ENCODE measurements at regions not wholly inside any gene's neighbourhood (a gene's known extent, or its start where the extent isn't known, plus 50 kb on each side); places are given as distances from the start of the nearest gene placed in this dataset.

DNA sequence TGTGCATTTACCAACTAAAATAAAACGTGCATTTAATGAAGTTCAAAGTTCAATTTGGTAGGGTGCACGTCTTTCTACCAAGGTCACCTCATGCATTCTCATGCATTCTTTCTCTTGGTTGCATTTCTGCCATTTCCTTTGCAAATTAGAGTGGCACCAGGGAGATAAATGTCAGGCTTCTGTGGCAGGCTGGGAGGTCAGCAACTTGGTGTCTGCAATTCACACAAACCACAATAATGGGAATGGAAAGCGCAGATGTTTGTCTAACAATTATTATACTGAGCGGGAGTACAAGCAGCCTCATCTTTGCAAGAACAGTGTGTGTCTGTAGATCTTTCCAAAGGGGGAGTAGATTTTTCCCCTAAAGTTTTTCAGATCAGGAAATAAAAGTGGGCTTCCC is 411.7 kb downstream of the DMRT2 start:
- Histone ChIP-seq H3K9me3 (replicated peaks; ENCODE audit: control insufficient read depth, insufficient read depth, low read length) (peaks cover 6% of the 10 kb centered on the region), H3K9ac (replicated peaks; ENCODE audit: extremely low read depth, insufficient read depth, low read length) (no peak overlapping the region), H3K27me3 (ENCODE audit: control insufficient read depth in 2 of 2, insufficient read depth in 2 of 2, low read length in 2 of 2) (no peaks in the 10 kb centered on the region), H3K79me2 (ENCODE audit: control insufficient read depth, insufficient read depth, low read length) (no peaks in the 10 kb centered on the region), H3K4me3 (replicated peaks in 1 of 3; ENCODE audit: insufficient read depth in 1 of 3, low read depth in 1 of 3, low read length in 3 of 3) (no peak overlapping the region), H4K20me1 (replicated peaks; ENCODE audit: control insufficient read depth, extremely low read depth, insufficient read depth, low read length) (no peaks in the 10 kb centered on the region), H3K27ac (ENCODE audit: insufficient read depth, low read depth, low read length) (no peak overlapping the region), H2AFZ (ENCODE audit: low read depth, low read length) (no peak overlapping the region), H3K4me1 (ENCODE audit: control insufficient read depth, extremely low read depth, insufficient read depth, low read length) (no peaks in the 10 kb centered on the region), H3K36me3 (ENCODE audit: control insufficient read depth in 2 of 2, extremely low read depth in 1 of 2, insufficient read depth in 2 of 2, low read length in 2 of 2) (no peaks in the 10 kb centered on the region), H3K4me2 (ENCODE audit: insufficient read depth, low read length) (no peak overlapping the region), H3K9me1 (replicated peaks; ENCODE audit: control insufficient read depth, extremely low read depth, insufficient read depth, low read length) (no peaks in the 10 kb centered on the region)
- CTCF ChIA-PET, result no interaction called here
- dilution Hi-C loops (cut with MboI; ENCODE audit: extremely low pct_ligation_motif_present, low sequenced_read_pairs), result no loop called here
- TF ChIP-seq, protein P1, sequence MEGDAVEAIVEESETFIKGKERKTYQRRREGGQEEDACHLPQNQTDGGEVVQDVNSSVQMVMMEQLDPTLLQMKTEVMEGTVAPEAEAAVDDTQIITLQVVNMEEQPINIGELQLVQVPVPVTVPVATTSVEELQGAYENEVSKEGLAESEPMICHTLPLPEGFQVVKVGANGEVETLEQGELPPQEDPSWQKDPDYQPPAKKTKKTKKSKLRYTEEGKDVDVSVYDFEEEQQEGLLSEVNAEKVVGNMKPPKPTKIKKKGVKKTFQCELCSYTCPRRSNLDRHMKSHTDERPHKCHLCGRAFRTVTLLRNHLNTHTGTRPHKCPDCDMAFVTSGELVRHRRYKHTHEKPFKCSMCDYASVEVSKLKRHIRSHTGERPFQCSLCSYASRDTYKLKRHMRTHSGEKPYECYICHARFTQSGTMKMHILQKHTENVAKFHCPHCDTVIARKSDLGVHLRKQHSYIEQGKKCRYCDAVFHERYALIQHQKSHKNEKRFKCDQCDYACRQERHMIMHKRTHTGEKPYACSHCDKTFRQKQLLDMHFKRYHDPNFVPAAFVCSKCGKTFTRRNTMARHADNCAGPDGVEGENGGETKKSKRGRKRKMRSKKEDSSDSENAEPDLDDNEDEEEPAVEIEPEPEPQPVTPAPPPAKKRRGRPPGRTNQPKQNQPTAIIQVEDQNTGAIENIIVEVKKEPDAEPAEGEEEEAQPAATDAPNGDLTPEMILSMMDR (IDR thresholded peaks at IDR 0.05; ENCODE audit: extremely low read depth in 1 of 2, insufficient read depth in 1 of 2, low read depth in 1 of 2, low read length in 2 of 2), result no peak
- TF ChIP-seq GATA2 (IDR thresholded peaks at IDR 0.05; ENCODE audit: insufficient read depth, insufficient read length, low read depth, low read length) (no peak), FOS (IDR thresholded peaks at IDR 0.05; ENCODE audit: borderline replicate concordance, insufficient read depth, low read length) (no peak), POLR2AphosphoS5 (IDR thresholded peaks at IDR 0.05; ENCODE audit: insufficient read depth, low read depth, low read length) (no peak), JUN (IDR thresholded peaks at IDR 0.05; ENCODE audit: borderline replicate concordance, insufficient read depth, insufficient read length, low read depth) (no peak), EZH2 (IDR thresholded peaks at IDR 0.05; ENCODE audit: borderline replicate concordance, low read depth, low read length, severe bottlenecking) (no peak), MYC (IDR thresholded peaks at IDR 0.05; ENCODE audit: low read depth, low read length) (no peak), POLR2A (IDR thresholded peaks at IDR 0.05; ENCODE audit: low read depth, low read length) (no peak)
- TF ChIP-seq, protein P2, sequence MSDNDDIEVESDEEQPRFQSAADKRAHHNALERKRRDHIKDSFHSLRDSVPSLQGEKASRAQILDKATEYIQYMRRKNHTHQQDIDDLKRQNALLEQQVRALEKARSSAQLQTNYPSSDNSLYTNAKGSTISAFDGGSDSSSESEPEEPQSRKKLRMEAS (IDR thresholded peaks at IDR 0.05; ENCODE audit: insufficient read depth, insufficient read length), result no peak
- POLR2A ChIA-PET, result no interaction called here
- no TSS peak for BruUV-seq (replicated peaks)
- intact Hi-C loops (cut with micrococcal nuclease), result no loop called here
- no peak for FAIRE-seq
- no peak for DNase-seq (ENCODE audit: low read depth, low spot score)

Data from endothelial cell of umbilical vein (primary cell).